SK-N-SH treated with all-trans-retinoic acid at 6 μM for 48 hours (cell line): ENCODE measurements at regions not wholly inside any gene's neighbourhood (a gene's known extent, or its start where the extent isn't known, plus 50 kb on each side); places are given as distances from the start of the nearest gene placed in this dataset.

ENCODE experiments used
- ATAC-seq: fragments of 200-7000 bp; cut with Tn5 transposase; 3 replicates; pipeline ENCODE4 v1.9.1; 2020; ENCODE audit warnings: mild to moderate bottlenecking, moderate library complexity
- ARNTL ChIP-seq: fragments of 450-650 bp; formaldehyde crosslinking; IDR thresholded peaks from 2 replicates; pipeline ENCODE4 v1.5.0; 2020; ENCODE audit warnings: low read depth, mild to moderate bottlenecking, moderate library complexity, borderline replicate concordance
- BACH2 ChIP-seq: fragments of 250-450 bp; sonication (Bioruptor Pico); IDR thresholded peaks from 2 replicates; pipeline ENCODE4 v1.9.0; 2021; ENCODE audit warnings: mild to moderate bottlenecking, borderline replicate concordance
- CSDC2 ChIP-seq: fragments of 250-450 bp; sonication (Bioruptor Pico); IDR thresholded peaks from 2 replicates; pipeline ENCODE4 v1.5.0; 2020; ENCODE audit warnings: mild to moderate bottlenecking, moderate library complexity
- ESRRG ChIP-seq: fragments of 250-450 bp; sonication (Bioruptor Pico); IDR thresholded peaks from 2 replicates; pipeline ENCODE4 v1.6.1; 2021; ENCODE audit warnings: mild to moderate bottlenecking
- ISL1 ChIP-seq: fragments of 250-450 bp; sonication (Bioruptor Pico); IDR thresholded peaks from 2 replicates; pipeline ENCODE4 v2.1.2; 2022; ENCODE audit warnings: mild to moderate bottlenecking, moderate library complexity
- OSR1 ChIP-seq: fragments of 250-450 bp; sonication (Bioruptor Pico); IDR thresholded peaks from 2 replicates; pipeline ENCODE4 v1.8.0; 2022; ENCODE audit warnings: moderate library complexity, mild to moderate bottlenecking, inconsistent platforms
- POU6F1 ChIP-seq: fragments of 250-450 bp; sonication (Bioruptor Pico); IDR thresholded peaks from 2 replicates; pipeline ENCODE4 v1.8.0; 2021; ENCODE audit warnings: low read depth, mild to moderate bottlenecking, moderate library complexity, borderline replicate concordance
- PPARA ChIP-seq: fragments of 250-450 bp; sonication (Bioruptor Pico); IDR thresholded peaks from 2 replicates; pipeline ENCODE4 v1.5.0; 2020; ENCODE audit warnings: mild to moderate bottlenecking, borderline replicate concordance
- RARB ChIP-seq: fragments of 250-450 bp; sonication (Bioruptor Pico); IDR thresholded peaks from 2 replicates; pipeline ENCODE4 v1.8.0; 2021; ENCODE audit warnings: mild to moderate bottlenecking, moderate library complexity
- SNAI2 ChIP-seq: fragments of 250-450 bp; sonication (Bioruptor Pico); IDR thresholded peaks from 2 replicates; pipeline ENCODE4 v1.5.0; 2020; ENCODE audit warnings: mild to moderate bottlenecking, moderate library complexity
- TCF4 ChIP-seq: fragments of 250-450 bp; sonication (Bioruptor Pico); IDR thresholded peaks from 2 replicates; pipeline ENCODE4 v1.8.0; 2021; ENCODE audit warnings: mild to moderate bottlenecking, moderate library complexity, borderline replicate concordance
- TOX ChIP-seq: fragments of 250-450 bp; sonication (Bioruptor Pico); IDR thresholded peaks from 2 replicates; pipeline ENCODE4 v1.8.0; 2021; ENCODE audit warnings: mild to moderate bottlenecking, moderate library complexity, borderline replicate concordance
- TSHZ2 ChIP-seq: fragments of 250-450 bp; sonication (Bioruptor Pico); IDR thresholded peaks from 2 replicates; pipeline ENCODE4 v1.5.0; 2020; ENCODE audit warnings: mild to moderate bottlenecking, moderate library complexity
- ZC3H10 ChIP-seq: fragments of 250-450 bp; sonication (Bioruptor Pico); IDR thresholded peaks from 2 replicates; pipeline ENCODE4 v1.5.1; 2021; ENCODE audit warnings: mild to moderate bottlenecking, moderate library complexity
- ZFP3 ChIP-seq: fragments of 250-450 bp; sonication (Bioruptor Pico); IDR thresholded peaks from 2 replicates; pipeline ENCODE4 v1.5.0; 2020; ENCODE audit warnings: mild to moderate bottlenecking, moderate library complexity
- ZFP30 ChIP-seq: fragments of 450-650 bp; formaldehyde crosslinking; IDR thresholded peaks from 2 replicates; pipeline ENCODE4 v1.5.0; 2022; ENCODE audit warnings: mild to moderate bottlenecking, moderate library complexity
- ZNF565 ChIP-seq: fragments of 450-650 bp; formaldehyde crosslinking; conservative IDR thresholded peaks from 2 replicates; pipeline ENCODE4 v1.5.0; 2020; ENCODE audit warnings: low read depth, mild to moderate bottlenecking, moderate library complexity
- ZNF70 ChIP-seq: fragments of 450-650 bp; formaldehyde crosslinking; IDR thresholded peaks from 2 replicates; pipeline ENCODE4 v1.5.0; 2020; ENCODE audit warnings: mild to moderate bottlenecking, moderate library complexity
- ZNF8 ChIP-seq: fragments of 450-650 bp; formaldehyde crosslinking; IDR thresholded peaks from 2 replicates; pipeline ENCODE4 v1.5.0; 2020; ENCODE audit warnings: mild to moderate bottlenecking, moderate library complexity
- TF ChIP-seq, protein P1 (sequence below): fragments of 250-450 bp; sonication (Bioruptor Pico); IDR thresholded peaks from 2 replicates; pipeline ENCODE4 v1.5.1; 2020; ENCODE audit warnings: low read depth, mild to moderate bottlenecking, moderate library complexity
- TF ChIP-seq, protein P2 (sequence below): fragments of 250-450 bp; sonication (Bioruptor Pico); IDR thresholded peaks from 2 replicates; pipeline ENCODE4 v1.5.1; 2021; ENCODE audit warnings: mild to moderate bottlenecking, moderate library complexity
- TF ChIP-seq, protein P3 (sequence below): fragments of 250-450 bp; sonication (Bioruptor Pico); IDR thresholded peaks from 2 replicates; pipeline ENCODE4 v1.8.0; 2020; ENCODE audit warnings: mild to moderate bottlenecking, moderate library complexity, borderline replicate concordance

GRCh38 chr6:165873976-165874375 is 210.9 kb upstream of the PDE10A start:
- no peak for TF ChIP-seq TOX (CRISPR knock-in tag)
- no peak for TF ChIP-seq ZNF8 (CRISPR knock-in tag)
- no peak for TF ChIP-seq BACH2 (CRISPR knock-in tag)
- no peak for TF ChIP-seq ARNTL
- no peak for TF ChIP-seq ZFP30 (CRISPR knock-in tag)
- no peak for TF ChIP-seq ISL1
- TF ChIP-seq ZNF70 (CRISPR knock-in tag): no peak
- no peak for TF ChIP-seq TCF4 (CRISPR knock-in tag)
- TF ChIP-seq, protein P1, sequence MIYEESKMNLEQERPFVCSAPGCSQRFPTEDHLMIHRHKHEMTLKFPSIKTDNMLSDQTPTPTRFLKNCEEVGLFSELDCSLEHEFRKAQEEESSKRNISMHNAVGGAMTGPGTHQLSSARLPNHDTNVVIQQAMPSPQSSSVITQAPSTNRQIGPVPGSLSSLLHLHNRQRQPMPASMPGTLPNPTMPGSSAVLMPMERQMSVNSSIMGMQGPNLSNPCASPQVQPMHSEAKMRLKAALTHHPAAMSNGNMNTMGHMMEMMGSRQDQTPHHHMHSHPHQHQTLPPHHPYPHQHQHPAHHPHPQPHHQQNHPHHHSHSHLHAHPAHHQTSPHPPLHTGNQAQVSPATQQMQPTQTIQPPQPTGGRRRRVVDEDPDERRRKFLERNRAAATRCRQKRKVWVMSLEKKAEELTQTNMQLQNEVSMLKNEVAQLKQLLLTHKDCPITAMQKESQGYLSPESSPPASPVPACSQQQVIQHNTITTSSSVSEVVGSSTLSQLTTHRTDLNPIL: no peak
- TF ChIP-seq POU6F1 (CRISPR knock-in tag): no peak
- no peak for TF ChIP-seq CSDC2 (CRISPR knock-in tag)
- no peak for TF ChIP-seq SNAI2 (CRISPR knock-in tag)
- no peak for TF ChIP-seq ZFP3 (CRISPR knock-in tag)
- TF ChIP-seq PPARA (CRISPR knock-in tag): no peak
- TF ChIP-seq, protein P2, sequence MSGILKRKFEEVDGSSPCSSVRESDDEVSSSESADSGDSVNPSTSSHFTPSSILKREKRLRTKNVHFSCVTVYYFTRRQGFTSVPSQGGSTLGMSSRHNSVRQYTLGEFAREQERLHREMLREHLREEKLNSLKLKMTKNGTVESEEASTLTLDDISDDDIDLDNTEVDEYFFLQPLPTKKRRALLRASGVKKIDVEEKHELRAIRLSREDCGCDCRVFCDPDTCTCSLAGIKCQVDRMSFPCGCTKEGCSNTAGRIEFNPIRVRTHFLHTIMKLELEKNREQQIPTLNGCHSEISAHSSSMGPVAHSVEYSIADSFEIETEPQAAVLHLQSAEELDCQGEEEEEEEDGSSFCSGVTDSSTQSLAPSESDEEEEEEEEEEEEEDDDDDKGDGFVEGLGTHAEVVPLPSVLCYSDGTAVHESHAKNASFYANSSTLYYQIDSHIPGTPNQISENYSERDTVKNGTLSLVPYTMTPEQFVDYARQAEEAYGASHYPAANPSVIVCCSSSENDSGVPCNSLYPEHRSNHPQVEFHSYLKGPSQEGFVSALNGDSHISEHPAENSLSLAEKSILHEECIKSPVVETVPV (CRISPR knock-in tag): no peak
- no peak for ATAC-seq

- TF ChIP-seq ZC3H10 (CRISPR knock-in tag) (no peak), RARB (CRISPR knock-in tag) (no peak), TCF4 (CRISPR knock-in tag) (no peak), CSDC2 (CRISPR knock-in tag) (no peak), ESRRG (CRISPR knock-in tag) (no peak), PPARA (CRISPR knock-in tag) (no peak), BACH2 (CRISPR knock-in tag) (no peak)
These were observed 209.8 kb upstream of the PDE10A start for GRCh38 chr6:165872811-165873210.

GRCh38 chr6:165872311-165872710 is 209.3 kb upstream of the PDE10A start:
- no peak for TF ChIP-seq PPARA (CRISPR knock-in tag)
- no peak for TF ChIP-seq ESRRG (CRISPR knock-in tag)
- no peak for TF ChIP-seq TSHZ2
- TF ChIP-seq CSDC2 (CRISPR knock-in tag): no peak
- no peak for TF ChIP-seq ZFP30 (CRISPR knock-in tag)
- no peak for TF ChIP-seq RARB (CRISPR knock-in tag)
- ATAC-seq: no peak

More at GRCh38 chr6:165872811-165873210, 209.8 kb upstream of the PDE10A start:
- ATAC-seq: no peak

DNA sequence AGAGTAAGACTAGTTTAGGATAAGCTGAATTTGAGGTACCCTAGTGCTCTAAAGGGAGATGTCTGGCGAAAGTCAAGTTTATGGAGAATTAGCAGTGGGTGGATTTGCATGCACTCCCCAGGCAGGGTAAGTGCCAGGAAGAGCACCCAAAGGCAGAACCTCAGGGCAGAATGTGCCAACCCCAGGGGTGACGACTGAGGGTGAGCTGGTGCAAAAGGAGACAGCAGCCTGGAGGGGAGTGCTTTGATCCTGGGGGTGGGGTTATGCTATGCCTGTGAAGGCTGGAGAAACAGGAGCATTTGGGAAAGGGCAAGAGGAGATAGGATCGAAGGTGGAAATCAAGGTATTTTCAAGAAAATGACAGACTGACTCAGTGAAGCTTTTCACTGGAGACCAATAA is 208.5 kb upstream of the PDE10A start:
- ATAC-seq: no peak
- TF ChIP-seq TCF4 (CRISPR knock-in tag) (no peak), ZNF565 (no peak), OSR1 (CRISPR knock-in tag) (no peak), ZNF8 (CRISPR knock-in tag) (no peak), SNAI2 (CRISPR knock-in tag) (no peak), ZNF70 (CRISPR knock-in tag) (no peak), BACH2 (CRISPR knock-in tag) (no peak), ZC3H10 (CRISPR knock-in tag) (no peak), CSDC2 (CRISPR knock-in tag) (no peak), RARB (CRISPR knock-in tag) (no peak), ZFP3 (CRISPR knock-in tag) (no peak), ARNTL (no peak), TOX (CRISPR knock-in tag) (no peak)
- TF ChIP-seq, protein P3, sequence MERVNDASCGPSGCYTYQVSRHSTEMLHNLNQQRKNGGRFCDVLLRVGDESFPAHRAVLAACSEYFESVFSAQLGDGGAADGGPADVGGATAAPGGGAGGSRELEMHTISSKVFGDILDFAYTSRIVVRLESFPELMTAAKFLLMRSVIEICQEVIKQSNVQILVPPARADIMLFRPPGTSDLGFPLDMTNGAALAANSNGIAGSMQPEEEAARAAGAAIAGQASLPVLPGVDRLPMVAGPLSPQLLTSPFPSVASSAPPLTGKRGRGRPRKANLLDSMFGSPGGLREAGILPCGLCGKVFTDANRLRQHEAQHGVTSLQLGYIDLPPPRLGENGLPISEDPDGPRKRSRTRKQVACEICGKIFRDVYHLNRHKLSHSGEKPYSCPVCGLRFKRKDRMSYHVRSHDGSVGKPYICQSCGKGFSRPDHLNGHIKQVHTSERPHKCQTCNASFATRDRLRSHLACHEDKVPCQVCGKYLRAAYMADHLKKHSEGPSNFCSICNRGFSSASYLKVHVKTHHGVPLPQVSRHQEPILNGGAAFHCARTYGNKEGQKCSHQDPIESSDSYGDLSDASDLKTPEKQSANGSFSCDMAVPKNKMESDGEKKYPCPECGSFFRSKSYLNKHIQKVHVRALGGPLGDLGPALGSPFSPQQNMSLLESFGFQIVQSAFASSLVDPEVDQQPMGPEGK: no peak
- TF ChIP-seq, protein P1: no peak
- TF ChIP-seq, protein P2 (CRISPR knock-in tag): no peak
